ENCODE measurements at regions not wholly inside any gene's neighbourhood (a gene's known extent, or its start where the extent isn't known, plus 50 kb on each side); places are given as distances from the start of the nearest gene placed in this dataset.

GRCh38 chr20:11221046-11221445 is 547.2 kb upstream of the JAG1 start:
- no peak for TF ChIP-seq ZNF70 (CRISPR knock-in tag; IDR thresholded peaks at IDR 0.05)
- no peak for TF ChIP-seq BACH2 (CRISPR knock-in tag; IDR thresholded peaks at IDR 0.05; ENCODE audit: borderline replicate concordance)
- no peak for TF ChIP-seq TOX (CRISPR knock-in tag; IDR thresholded peaks at IDR 0.05; ENCODE audit: borderline replicate concordance)
- TF ChIP-seq CSRNP3 (CRISPR knock-in tag; IDR thresholded peaks at IDR 0.05) = no peak
- no peak for TF ChIP-seq ZFP30 (CRISPR knock-in tag; IDR thresholded peaks at IDR 0.05)
- no peak for TF ChIP-seq TSHZ2 (CRISPR knock-in tag; IDR thresholded peaks at IDR 0.05)
- TF ChIP-seq ZNF565 (CRISPR knock-in tag; conservative IDR thresholded peaks at IDR 0.05; ENCODE audit: low read depth) = no peak
- no peak for TF ChIP-seq OSR1 (CRISPR knock-in tag; IDR thresholded peaks at IDR 0.05)
- TF ChIP-seq, protein P1, sequence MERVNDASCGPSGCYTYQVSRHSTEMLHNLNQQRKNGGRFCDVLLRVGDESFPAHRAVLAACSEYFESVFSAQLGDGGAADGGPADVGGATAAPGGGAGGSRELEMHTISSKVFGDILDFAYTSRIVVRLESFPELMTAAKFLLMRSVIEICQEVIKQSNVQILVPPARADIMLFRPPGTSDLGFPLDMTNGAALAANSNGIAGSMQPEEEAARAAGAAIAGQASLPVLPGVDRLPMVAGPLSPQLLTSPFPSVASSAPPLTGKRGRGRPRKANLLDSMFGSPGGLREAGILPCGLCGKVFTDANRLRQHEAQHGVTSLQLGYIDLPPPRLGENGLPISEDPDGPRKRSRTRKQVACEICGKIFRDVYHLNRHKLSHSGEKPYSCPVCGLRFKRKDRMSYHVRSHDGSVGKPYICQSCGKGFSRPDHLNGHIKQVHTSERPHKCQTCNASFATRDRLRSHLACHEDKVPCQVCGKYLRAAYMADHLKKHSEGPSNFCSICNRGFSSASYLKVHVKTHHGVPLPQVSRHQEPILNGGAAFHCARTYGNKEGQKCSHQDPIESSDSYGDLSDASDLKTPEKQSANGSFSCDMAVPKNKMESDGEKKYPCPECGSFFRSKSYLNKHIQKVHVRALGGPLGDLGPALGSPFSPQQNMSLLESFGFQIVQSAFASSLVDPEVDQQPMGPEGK (CRISPR knock-in tag; IDR thresholded peaks at IDR 0.05; ENCODE audit: borderline replicate concordance) = no peak
- no peak for TF ChIP-seq GLIS3 (CRISPR knock-in tag; IDR thresholded peaks at IDR 0.05)
- no peak for TF ChIP-seq ZFP3 (CRISPR knock-in tag; IDR thresholded peaks at IDR 0.05)
- TF ChIP-seq TCF4 (CRISPR knock-in tag; IDR thresholded peaks at IDR 0.05; ENCODE audit: borderline replicate concordance) = no peak
- no peak for TF ChIP-seq SNAI2 (CRISPR knock-in tag; IDR thresholded peaks at IDR 0.05)
- TF ChIP-seq, protein P2, sequence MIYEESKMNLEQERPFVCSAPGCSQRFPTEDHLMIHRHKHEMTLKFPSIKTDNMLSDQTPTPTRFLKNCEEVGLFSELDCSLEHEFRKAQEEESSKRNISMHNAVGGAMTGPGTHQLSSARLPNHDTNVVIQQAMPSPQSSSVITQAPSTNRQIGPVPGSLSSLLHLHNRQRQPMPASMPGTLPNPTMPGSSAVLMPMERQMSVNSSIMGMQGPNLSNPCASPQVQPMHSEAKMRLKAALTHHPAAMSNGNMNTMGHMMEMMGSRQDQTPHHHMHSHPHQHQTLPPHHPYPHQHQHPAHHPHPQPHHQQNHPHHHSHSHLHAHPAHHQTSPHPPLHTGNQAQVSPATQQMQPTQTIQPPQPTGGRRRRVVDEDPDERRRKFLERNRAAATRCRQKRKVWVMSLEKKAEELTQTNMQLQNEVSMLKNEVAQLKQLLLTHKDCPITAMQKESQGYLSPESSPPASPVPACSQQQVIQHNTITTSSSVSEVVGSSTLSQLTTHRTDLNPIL (CRISPR knock-in tag; IDR thresholded peaks at IDR 0.05; ENCODE audit: low read depth) = no peak
- TF ChIP-seq ARNTL (CRISPR knock-in tag; IDR thresholded peaks at IDR 0.05; ENCODE audit: borderline replicate concordance, low read depth) = no peak
- TF ChIP-seq RARB (CRISPR knock-in tag; IDR thresholded peaks at IDR 0.05) = no peak
- TF ChIP-seq ISL1 (CRISPR knock-in tag; IDR thresholded peaks at IDR 0.05) = no peak
- no peak for TF ChIP-seq POU6F1 (CRISPR knock-in tag; IDR thresholded peaks at IDR 0.05; ENCODE audit: borderline replicate concordance, low read depth)
- TF ChIP-seq ESRRG (CRISPR knock-in tag; IDR thresholded peaks at IDR 0.05) = no peak
- no peak for ATAC-seq

DNA sequence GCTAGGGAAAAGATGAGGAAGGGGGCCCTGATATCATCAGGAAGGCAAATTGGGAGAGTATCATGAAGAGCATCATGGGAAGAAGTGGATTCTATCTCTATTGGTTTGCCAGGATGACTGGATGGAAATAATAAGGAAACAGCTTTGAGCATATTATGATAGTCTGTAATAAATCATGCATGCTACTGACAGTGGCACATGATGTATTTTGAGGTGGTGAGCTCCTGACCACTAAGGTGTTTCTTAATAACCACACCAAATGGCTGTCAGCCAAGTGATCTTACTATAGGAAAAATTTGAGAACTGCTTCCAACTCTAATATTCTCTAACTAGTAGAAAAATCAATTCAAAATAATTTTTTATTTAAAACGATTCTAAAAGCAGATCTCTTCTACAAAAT is 548.4 kb upstream of the JAG1 start:
- no peak for ATAC-seq
- TF ChIP-seq ZFP3 (CRISPR knock-in tag; IDR thresholded peaks at IDR 0.05) (no peak), TCF4 (CRISPR knock-in tag; IDR thresholded peaks at IDR 0.05; ENCODE audit: borderline replicate concordance) (no peak), ZNF565 (CRISPR knock-in tag; conservative IDR thresholded peaks at IDR 0.05; ENCODE audit: low read depth) (no peak), CSDC2 (CRISPR knock-in tag; IDR thresholded peaks at IDR 0.05) (no peak), CSRNP3 (CRISPR knock-in tag; IDR thresholded peaks at IDR 0.05) (no peak), OSR1 (CRISPR knock-in tag; IDR thresholded peaks at IDR 0.05) (no peak), RARB (CRISPR knock-in tag; IDR thresholded peaks at IDR 0.05) (no peak), BACH2 (CRISPR knock-in tag; IDR thresholded peaks at IDR 0.05; ENCODE audit: borderline replicate concordance) (no peak)
